Endothelial cell of hepatic sinusoid (primary cell): ENCODE measurements at regions not wholly inside any gene's neighbourhood (a gene's known extent, or its start where the extent isn't known, plus 50 kb on each side); places are given as distances from the start of the nearest gene placed in this dataset.

Experiments used
- in situ Hi-C: cut with HindIII; loops from 2 replicates; pipeline ENCODE4 v1.10.0; 2017; ENCODE audit warnings: low sequenced_read_pairs

DNA sequence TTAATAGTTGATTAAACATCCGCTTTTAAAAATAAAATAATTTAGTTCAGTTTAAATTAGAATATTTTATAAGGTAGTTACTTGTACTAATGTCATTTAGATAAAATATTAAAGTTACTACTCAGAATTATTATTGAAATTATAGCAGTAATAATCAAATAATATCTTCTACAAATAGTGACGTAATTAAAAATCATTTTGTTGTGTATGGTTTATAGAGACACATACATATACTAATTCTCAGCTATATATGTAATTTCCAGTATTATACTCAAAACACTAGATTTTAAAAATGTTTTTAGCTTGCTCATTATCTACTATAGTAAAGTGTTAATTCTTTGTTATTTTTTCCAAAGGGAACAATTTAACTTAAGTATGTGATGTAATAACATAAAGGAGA is 435.2 kb upstream of the MANEA start:
- in situ Hi-C loops, result no loop called here

- in situ Hi-C loops, result no loop called here
These were observed 434.5 kb upstream of the MANEA start for GRCh38 chr6:95142661-95143335.

DNA sequence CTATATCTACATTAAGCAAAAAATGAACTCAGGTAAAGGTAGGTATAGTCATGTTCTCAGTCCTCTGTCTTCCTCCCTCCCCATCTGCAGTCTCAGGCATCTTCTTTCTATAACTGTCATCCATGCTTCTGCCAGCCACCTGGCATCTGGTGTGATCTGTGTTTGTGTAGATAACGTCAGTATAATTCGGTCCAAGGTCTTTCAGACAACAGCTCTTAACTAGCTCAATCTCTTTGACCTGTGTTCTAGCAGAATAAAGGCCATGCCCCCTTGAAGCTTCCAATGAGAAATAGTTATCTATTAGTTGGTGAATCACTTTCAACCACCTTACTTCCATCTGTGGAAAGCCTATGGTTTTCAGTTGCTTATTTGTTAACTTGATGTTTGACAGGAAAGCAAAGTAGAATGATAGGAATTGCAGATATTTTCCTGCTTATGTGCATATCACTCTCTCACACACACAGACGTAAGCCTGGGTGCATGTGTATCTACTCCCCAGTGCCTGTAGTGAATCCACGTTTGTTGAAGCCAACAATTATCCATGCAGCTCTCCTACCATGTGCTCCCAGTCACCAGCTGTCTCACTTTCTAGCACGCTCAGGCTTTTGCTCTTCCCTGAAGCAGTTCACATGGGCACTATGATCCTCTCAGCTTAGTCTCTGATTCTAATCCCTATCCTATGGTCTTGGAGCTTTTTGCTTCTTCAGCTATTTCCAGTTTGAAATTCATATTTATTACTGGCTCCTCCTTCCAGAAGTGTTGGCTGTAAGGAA is 433.7 kb upstream of the MANEA start:
- in situ Hi-C loops, result no loop called here

DNA sequence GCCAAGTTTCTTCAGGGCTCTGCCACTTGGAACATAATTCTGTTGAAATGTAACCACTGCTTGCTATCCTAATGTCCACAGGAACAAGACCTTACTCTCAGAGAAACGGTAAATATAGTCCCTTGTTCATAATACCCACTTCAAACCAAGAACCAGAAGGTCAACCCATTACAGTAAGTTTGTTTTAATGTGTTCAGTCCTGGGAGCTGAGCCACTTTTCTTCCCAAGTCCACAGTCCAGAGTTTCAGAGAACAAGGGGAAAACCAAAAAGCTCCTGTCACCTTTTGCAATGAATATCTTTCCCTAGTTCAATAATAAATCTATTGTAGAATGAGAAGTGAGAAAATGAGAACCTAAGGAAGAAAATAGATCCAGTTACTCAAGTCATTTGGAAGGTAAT is 431.9 kb upstream of the MANEA start:
- in situ Hi-C loops, result no loop called here

- in situ Hi-C loops, result no loop called here
These were observed 417.8 kb upstream of the MANEA start for GRCh38 chr6:95159557-95159956.

- in situ Hi-C loops, result no loop called here
These were observed 407.6 kb upstream of the MANEA start for GRCh38 chr6:95169775-95170174.

- in situ Hi-C loops, result no loop called here
These were observed 401.2 kb upstream of the MANEA start for GRCh38 chr6:95175927-95176675.

GRCh38 chr6:95185874-95186273 is 391.5 kb upstream of the MANEA start:
- in situ Hi-C loops, result no loop called here

- in situ Hi-C loops, result no loop called here
These were observed 390.6 kb upstream of the MANEA start for GRCh38 chr6:95186710-95187109.

- in situ Hi-C loops, result no loop called here
These were observed 379.7 kb upstream of the MANEA start for GRCh38 chr6:95197590-95197989.

GRCh38 chr6:95203153-95203754 is 374.1 kb upstream of the MANEA start:
- in situ Hi-C loops, result no loop called here

GRCh38 chr6:95204178-95204577 is 373.2 kb upstream of the MANEA start:
- in situ Hi-C loops, result no loop called here

DNA sequence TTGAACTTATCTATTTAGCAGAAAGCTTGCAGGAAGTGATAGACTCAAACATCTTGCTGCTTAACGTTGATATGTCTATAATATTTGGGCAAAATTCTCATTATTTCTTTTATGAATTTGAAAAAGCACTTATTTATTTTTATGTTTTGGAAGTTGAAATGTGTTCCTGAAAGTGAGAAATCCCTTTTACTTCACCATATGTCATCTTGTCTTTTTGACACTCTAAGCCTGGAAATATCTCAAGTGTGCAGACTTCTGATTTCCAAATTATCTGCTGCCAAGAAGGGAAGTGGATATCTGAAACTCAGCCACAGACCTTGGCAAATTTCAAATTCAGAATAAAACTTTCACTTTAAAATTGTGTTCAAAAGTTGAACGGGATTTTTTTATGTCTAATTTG is 368.7 kb upstream of the MANEA start:
- in situ Hi-C loops, result no loop called here

GRCh38 chr6:95209074-95209473 is 368.3 kb upstream of the MANEA start:
- in situ Hi-C loops, result no loop called here

- in situ Hi-C loops, result no loop called here
These were observed 360.8 kb upstream of the MANEA start for GRCh38 chr6:95216555-95216954.

- in situ Hi-C loops, result no loop called here
These were observed 350.0 kb upstream of the MANEA start for GRCh38 chr6:95227351-95227750.

DNA sequence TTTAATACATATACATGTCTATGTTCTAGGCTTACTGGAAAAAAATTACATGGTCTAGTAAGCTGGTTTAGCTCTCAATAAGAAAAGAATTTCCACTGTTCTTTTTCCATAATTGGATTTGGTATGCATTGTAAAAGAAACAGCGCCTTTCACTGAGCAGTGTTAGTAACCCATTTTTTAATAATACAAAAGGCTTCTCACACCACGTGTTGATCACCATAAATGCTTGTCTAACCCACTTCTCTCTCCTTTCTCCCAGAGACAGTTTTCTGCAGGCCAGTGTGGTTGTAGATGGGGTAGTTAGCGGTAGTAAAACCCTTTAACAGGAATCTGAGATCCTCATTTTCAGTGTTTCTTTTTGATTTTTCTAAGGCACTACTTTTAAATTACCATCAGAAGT is 348.7 kb upstream of the MANEA start:
- in situ Hi-C loops, result no loop called here

DNA sequence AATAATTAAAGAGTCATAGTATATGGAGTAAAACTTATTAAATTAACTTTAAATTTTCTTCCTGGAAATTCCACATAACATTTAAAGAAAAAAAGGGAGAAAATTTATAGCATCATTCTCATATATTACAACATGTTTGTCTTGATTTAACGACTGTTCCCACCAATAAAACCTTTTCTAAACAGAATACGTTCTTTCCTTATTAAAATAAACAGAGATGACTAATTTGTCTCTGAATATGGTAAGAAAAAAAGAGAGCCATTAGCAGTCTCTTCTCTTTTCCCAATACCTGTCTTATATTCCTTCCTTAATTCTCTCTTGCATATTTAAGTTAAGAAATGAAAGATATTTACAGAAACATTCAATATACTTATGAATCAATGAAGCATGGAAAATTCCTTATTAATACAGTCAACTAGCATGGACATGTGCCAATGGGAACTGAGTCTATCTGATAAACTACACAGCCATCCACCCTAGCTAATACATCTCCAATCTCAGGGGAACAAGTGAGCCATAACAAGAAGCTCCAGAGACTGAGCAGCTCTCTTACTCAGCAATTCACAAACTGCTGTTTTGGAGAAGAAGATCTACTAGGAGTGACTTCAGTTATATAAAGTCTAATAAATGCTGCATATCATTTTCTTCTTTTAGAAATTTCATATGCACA is 347.1 kb upstream of the MANEA start:
- in situ Hi-C loops, result no loop called here

DNA sequence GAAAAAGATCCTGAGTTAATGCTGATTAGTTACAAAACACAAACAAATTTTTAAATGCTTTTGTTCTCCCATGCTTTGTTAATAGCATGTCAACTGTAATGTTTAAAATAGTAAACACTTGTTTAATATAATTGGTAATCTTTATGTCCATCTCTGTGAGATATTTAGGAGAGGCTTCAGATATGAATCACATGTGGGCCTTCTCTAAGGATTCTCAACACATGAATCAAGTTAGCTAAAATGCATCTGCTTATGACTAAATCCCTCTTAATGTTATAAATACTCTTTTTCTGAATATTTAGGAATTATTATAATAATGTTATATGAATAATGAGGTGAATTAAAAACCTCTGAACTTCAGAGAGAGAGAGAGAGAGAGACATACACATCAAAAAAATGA is 345.9 kb upstream of the MANEA start:
- in situ Hi-C loops, result no loop called here

DNA sequence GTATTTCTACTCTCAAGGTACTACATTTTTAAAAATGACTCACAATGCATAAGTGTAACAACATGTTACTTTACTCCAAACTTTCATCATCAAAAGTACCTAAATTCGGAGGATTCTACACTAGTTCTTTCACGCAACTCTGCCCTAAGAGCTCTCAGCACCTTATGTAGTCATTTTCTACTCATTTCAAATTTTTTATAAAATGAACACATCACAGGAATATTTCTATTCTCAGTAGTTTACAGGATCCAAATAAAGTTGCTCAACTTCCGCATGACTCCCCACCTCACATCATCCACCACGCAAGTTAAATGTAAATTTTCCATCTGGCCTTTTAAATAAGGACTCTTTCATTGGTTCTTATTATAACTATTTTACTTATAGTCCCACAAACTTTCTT is 344.9 kb upstream of the MANEA start:
- in situ Hi-C loops, result no loop called here

DNA sequence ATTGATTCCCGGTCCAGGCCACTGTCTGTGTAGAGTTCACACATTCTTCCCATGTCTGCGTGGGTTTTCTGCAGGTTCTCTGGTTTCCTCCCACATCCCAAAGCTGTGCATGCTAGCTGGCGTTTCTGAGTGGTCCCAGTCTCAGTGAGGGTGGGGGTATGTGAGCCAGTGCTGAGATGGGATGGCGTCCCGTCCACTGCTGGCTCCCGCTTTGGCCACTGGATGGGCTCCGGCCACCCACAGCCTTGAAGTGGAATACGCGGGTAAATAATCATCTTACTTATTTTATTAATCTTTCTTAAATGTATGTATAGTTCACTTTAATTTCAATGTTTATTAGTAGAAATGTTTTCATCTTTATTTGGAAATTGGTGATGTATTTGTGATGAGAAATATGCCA is 343.5 kb upstream of the MANEA start:
- in situ Hi-C loops, result no loop called here
